ENCODE measurements at regions not wholly inside any gene's neighbourhood (a gene's known extent, or its start where the extent isn't known, plus 50 kb on each side); places are given as distances from the start of the nearest gene placed in this dataset.

GRCh38 chr14:84859116-84859515, 670.8 kb upstream of the FLRT2 start:
- H3K9me3 ChIP-seq = no peaks in the 10 kb centered on the region
- no peak for TF ChIP-seq CTCF (IDR thresholded peaks at IDR 0.05)
- H3K36me3 ChIP-seq = no peaks in the 10 kb centered on the region
- no peaks in the 10 kb centered on the region for H3K27me3 ChIP-seq
- no peaks in the 10 kb centered on the region for H3K4me1 ChIP-seq (ENCODE audit: control insufficient read depth in 1 of 2, insufficient read depth in 1 of 2, low read depth in 1 of 2, low read length in 1 of 2)
- H3K27ac ChIP-seq = no peak overlapping the region
- no peak overlapping the region for H3K4me3 ChIP-seq (ENCODE audit: low read depth in 1 of 2, low read length in 1 of 2)

DNA sequence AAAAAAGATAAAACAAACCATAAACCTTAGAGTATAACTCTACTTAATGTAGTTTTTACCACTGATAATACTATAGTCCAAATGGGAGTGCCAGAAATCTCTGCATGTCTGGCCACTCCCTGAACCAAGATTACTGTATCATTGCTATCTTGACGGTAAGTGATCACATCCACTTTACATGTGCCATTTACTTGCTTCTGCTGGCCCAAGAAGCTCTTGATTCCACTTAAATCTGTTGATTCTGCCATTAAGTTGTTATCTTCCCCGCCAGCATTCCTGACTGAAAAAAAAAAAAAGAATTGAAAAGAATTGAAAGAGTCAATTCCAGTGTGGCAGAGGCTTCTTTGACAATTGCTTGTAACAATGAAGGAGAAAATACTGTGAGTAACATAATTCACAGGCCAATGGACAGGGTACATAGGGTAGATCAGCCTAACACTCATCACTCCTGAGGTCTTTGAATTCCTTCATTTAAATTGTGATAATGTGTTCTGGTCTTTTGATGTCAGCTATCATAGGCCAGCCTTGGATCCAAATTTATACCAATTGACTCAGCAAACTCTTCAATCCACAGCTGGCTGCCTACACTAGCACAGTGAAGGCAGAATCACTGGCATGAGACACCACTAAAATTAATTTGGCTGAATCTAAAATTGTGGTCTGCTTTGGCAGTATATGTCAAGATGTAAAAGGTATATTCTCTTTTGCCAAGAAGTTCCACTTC, 665.2 kb upstream of the FLRT2 start:
- Histone ChIP-seq H3K27ac (no peak overlapping the region), H3K36me3 (no peaks in the 10 kb centered on the region), H3K27me3 (no peaks in the 10 kb centered on the region), H3K9me3 (no peaks in the 10 kb centered on the region), H3K4me3 (ENCODE audit: low read depth in 1 of 2, low read length in 1 of 2) (no peak overlapping the region), H3K4me1 (ENCODE audit: control insufficient read depth in 1 of 2, insufficient read depth in 1 of 2, low read depth in 1 of 2, low read length in 1 of 2) (no peaks in the 10 kb centered on the region)
- no peak for TF ChIP-seq CTCF (IDR thresholded peaks at IDR 0.05)

DNA sequence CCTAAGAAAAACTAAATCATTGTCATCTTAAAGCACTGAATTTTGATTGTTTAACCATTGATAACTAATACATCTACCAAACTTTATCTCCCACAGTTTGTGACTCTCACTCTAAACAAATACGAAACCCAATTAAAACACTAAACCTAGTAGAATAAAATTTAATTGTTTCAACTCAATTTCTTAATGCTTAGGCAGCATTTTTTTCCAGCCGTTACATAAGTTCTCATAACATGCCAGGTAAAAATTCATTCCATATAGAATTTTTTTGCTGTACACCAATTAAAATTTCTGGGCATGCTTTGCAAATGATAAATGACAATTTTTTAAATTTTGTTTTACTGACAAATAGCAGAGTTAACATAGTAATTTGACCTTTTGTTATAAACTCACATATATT, 658.2 kb upstream of the FLRT2 start:
- no peak for TF ChIP-seq CTCF (IDR thresholded peaks at IDR 0.05)
- Histone ChIP-seq H3K27me3 (no peaks in the 10 kb centered on the region), H3K36me3 (no peaks in the 10 kb centered on the region), H3K9me3 (no peaks in the 10 kb centered on the region), H3K27ac (no peak overlapping the region), H3K4me1 (ENCODE audit: control insufficient read depth in 1 of 2, insufficient read depth in 1 of 2, low read depth in 1 of 2, low read length in 1 of 2) (no peaks in the 10 kb centered on the region), H3K4me3 (ENCODE audit: low read depth in 1 of 2, low read length in 1 of 2) (no peak overlapping the region)

DNA sequence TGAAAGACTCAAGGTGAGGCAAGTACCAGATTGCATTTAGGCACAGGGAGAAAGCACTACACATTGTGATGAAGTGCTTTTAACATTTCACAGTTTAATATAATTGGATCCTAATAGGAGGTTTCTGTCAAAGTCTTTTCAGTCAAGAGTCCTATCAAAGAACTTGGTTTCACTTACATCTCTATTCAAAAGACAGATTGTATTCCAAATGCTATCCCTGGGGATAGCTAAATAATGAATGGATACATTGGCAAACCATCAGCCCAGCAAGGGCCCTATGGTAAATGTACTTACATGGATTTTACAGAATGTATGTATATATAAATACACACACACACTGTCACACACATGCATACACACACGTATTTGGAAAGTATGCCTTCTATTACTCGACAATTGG, 655.5 kb upstream of the FLRT2 start:
- H3K36me3 ChIP-seq = no peaks in the 10 kb centered on the region
- H3K9me3 ChIP-seq = no peaks in the 10 kb centered on the region
- H3K27me3 ChIP-seq = no peaks in the 10 kb centered on the region
- TF ChIP-seq CTCF (IDR thresholded peaks at IDR 0.05) = no peak
- H3K27ac ChIP-seq = no peak overlapping the region
- no peaks in the 10 kb centered on the region for H3K4me1 ChIP-seq (ENCODE audit: control insufficient read depth in 1 of 2, insufficient read depth in 1 of 2, low read depth in 1 of 2, low read length in 1 of 2)
- H3K4me3 ChIP-seq (ENCODE audit: low read depth in 1 of 2, low read length in 1 of 2) = no peak overlapping the region

DNA sequence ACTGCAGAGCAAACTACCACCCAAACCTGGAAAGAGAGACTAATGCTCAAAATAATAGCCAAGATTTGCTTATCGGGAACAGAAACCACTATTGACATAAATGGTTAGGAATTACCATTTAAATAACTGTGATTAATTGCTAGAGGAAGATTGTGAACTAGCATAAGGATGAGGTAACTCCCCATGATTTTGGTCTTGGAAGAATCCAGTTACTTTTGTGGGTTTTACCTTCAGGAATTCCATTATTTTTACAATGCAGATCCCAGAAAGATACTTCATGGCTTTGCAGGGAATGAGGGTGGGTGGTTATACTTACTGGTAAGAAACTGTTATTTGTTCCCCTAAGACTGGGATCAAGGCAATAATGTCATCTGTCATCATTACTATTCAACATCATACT, 652.9 kb upstream of the FLRT2 start:
- Histone ChIP-seq H3K9me3 (no peaks in the 10 kb centered on the region), H3K27ac (no peak overlapping the region), H3K4me3 (ENCODE audit: low read depth in 1 of 2, low read length in 1 of 2) (no peak overlapping the region), H3K36me3 (no peaks in the 10 kb centered on the region), H3K27me3 (no peaks in the 10 kb centered on the region), H3K4me1 (ENCODE audit: control insufficient read depth in 1 of 2, insufficient read depth in 1 of 2, low read depth in 1 of 2, low read length in 1 of 2) (no peaks in the 10 kb centered on the region)
- TF ChIP-seq CTCF (IDR thresholded peaks at IDR 0.05) = no peak
